Type B pancreatic cell (in vitro differentiated cells): ENCODE measurements at regions not wholly inside any gene's neighbourhood (a gene's known extent, or its start where the extent isn't known, plus 50 kb on each side); places are given as distances from the start of the nearest gene placed in this dataset.

ENCODE experiments used
- DNase-seq: peaks from one replicate; pipeline ENCODE4 v3.0.0; 2021; ENCODE audit warnings: mixed read lengths; ENCODE audit not compliant: unreplicated experiment; ENCODE audit errors: extremely low spot score
- H3K27ac Mint-ChIP-seq: 2 replicates; pipeline ENCODE4 v1.8.0; 2021; ENCODE audit warnings: mild to moderate bottlenecking, mixed read lengths
- H3K27me3 Mint-ChIP-seq: 2 replicates; pipeline ENCODE4 v1.8.0; 2021; ENCODE audit warnings: mixed read lengths
- H3K36me3 Mint-ChIP-seq: 2 replicates; pipeline ENCODE4 v1.8.0; 2021; ENCODE audit warnings: mixed read lengths
- H3K4me1 Mint-ChIP-seq: one replicate; pipeline ENCODE4 v1.8.0; 2021; ENCODE audit warnings: mixed read lengths; ENCODE audit not compliant: unreplicated experiment
- H3K4me3 Mint-ChIP-seq: 2 replicates; pipeline ENCODE4 v1.8.0; 2021; ENCODE audit warnings: mild to moderate bottlenecking, mixed read lengths
- H3K9me3 Mint-ChIP-seq: 2 replicates; pipeline ENCODE4 v1.8.0; 2021; ENCODE audit warnings: mixed read lengths
- TF ChIP-seq, protein P1 (sequence below): fragments of 200-600 bp; sonication (generic); conservative IDR thresholded peaks from 2 replicates; pipeline ENCODE4 v1.5.0; 2021; ENCODE audit warnings: antibody characterized with exemption, mild to moderate bottlenecking

DNA sequence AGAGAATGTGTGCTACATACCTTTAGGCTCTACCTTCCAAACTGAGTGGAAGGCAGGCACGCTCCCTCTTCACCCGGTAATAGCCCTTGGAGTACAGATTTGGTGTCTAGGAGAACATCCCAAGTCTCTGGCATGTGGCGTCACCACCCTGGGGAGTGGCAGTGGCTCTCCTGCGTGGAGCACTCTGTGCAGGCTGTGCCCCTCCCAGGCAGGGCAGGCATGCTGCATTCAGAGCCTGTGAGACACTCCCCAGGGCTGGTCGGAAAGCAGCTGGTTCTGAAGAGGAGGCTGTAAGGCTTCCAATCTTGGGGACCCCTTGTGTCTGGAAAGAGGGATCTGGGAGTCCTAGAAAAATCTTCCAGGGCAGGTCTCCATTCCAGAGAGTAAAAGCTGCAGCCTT lies 193.3 kb downstream of the ANKRD30B start:
- Mint-ChIP-seq H3K27ac (no peak overlapping the region), H3K27me3 (no peaks in the 10 kb centered on the region), H3K4me3 (no peak overlapping the region), H3K9me3 (peaks cover 14% of the 10 kb centered on the region), H3K36me3 (no peaks in the 10 kb centered on the region), H3K4me1 (no peaks in the 10 kb centered on the region)
- TF ChIP-seq, protein P1, sequence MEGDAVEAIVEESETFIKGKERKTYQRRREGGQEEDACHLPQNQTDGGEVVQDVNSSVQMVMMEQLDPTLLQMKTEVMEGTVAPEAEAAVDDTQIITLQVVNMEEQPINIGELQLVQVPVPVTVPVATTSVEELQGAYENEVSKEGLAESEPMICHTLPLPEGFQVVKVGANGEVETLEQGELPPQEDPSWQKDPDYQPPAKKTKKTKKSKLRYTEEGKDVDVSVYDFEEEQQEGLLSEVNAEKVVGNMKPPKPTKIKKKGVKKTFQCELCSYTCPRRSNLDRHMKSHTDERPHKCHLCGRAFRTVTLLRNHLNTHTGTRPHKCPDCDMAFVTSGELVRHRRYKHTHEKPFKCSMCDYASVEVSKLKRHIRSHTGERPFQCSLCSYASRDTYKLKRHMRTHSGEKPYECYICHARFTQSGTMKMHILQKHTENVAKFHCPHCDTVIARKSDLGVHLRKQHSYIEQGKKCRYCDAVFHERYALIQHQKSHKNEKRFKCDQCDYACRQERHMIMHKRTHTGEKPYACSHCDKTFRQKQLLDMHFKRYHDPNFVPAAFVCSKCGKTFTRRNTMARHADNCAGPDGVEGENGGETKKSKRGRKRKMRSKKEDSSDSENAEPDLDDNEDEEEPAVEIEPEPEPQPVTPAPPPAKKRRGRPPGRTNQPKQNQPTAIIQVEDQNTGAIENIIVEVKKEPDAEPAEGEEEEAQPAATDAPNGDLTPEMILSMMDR: no peak
- peak; percentile 56 for DNase-seq

DNA sequence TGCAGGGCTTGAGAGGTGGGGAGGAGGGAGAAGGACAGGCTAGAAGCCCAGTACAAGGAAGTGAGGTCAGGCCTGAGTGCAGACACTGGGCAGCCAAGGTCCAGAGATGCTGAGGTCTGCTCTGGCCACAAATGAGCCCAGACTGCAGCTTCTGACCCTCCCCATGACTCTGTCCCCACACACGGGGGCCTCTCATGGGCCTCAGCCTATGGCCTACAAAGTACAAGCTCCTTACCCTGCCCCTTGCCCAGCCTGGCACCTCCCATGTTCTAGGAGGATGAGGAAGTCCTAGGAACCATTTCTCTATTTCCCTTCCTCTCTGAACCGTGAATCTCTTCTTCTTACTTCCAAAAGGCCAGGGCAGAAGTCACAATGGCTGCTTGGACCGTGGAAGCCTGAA lies 193.8 kb downstream of the ANKRD30B start:
- H3K36me3 Mint-ChIP-seq: no peaks in the 10 kb centered on the region
- no peak overlapping the region for H3K27ac Mint-ChIP-seq
- H3K4me3 Mint-ChIP-seq: no peak overlapping the region
- TF ChIP-seq, protein P1: no peak
- DNase-seq: peak; percentile 43
- H3K9me3 Mint-ChIP-seq: peaks cover 14% of the 10 kb centered on the region
- H3K4me1 Mint-ChIP-seq: no peaks in the 10 kb centered on the region
- H3K27me3 Mint-ChIP-seq: no peaks in the 10 kb centered on the region

DNA sequence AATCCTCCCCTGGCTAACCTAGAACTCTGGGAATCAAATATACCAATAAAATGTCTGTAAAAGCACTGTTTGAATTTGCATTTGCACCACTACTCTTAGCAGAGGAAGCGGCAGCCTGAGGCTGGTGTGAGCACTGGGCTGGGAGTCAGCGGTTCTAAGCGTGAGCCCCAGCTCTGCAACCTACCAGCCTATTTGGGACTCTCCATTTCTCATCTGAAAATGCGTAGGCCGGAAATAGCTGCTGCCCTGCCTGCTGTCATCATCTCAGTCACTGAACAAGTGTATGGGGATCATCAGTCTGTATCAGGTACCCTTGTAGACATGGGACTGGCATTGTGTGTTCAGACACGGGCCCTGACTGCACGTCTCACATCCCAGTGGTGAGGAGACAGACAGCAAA lies 194.3 kb downstream of the ANKRD30B start:
- Mint-ChIP-seq H3K27ac (no peak overlapping the region), H3K4me1 (no peaks in the 10 kb centered on the region), H3K36me3 (no peaks in the 10 kb centered on the region), H3K4me3 (no peak overlapping the region), H3K27me3 (no peaks in the 10 kb centered on the region), H3K9me3 (peaks cover 14% of the 10 kb centered on the region)
- TF ChIP-seq, protein P1: no peak
- DNase-seq: peak; percentile 22

DNA sequence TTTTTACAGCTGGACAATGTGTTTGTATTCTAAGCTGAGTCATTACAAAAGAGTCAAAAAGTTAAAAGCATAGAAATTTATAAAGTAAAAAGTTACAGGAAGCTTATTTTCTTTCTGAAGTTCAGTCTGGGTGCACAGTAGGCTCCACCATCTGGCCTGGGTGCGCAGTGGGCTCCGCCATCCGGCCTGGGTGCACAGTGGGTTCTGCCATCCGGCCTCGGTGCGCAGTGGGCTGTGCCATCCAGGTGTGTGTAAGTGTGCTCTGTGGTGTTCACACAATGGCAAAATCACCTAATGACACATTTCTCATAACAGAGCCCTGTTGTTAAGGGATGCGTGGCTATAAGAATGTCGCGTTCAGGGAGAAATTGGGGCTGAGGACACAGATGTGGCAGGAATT lies 195.5 kb downstream of the ANKRD30B start:
- Mint-ChIP-seq H3K36me3 (no peaks in the 10 kb centered on the region), H3K27ac (no peak overlapping the region), H3K27me3 (no peaks in the 10 kb centered on the region), H3K4me3 (no peak overlapping the region), H3K4me1 (no peaks in the 10 kb centered on the region), H3K9me3 (peaks cover 3% of the 10 kb centered on the region)
- TF ChIP-seq, protein P1: no peak
- no peak for DNase-seq

DNA sequence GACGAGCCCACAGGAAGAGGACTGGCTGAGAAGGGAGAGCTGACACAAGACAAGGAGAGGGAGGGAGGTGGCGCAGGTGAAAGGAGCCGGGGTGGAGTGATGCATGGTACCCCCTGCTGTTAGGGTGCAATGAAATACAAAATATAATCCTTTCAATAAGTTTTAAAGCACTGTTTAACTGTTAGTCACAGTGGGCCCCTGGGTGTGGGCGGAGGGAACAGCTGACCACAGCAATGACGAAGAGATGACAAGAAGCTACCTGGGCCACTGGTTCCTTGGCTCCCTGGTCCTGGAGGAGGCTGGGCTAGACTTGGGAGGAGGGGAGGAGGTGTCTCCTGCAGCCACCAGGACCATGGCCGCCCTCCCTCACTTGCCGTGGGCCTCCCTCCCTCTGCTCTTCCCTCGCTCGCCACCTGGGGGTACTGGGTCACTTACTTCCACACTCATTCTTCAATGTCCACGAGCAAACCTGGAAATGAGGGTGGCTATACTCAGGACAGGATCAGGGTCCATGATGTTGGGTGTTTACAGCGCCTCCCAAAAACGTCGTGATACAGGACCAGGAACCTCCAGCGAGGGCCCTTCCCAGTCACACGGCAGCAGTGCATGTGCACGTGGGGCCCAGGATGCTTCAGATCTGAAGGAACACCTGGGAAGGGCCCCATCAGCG lies 196.1 kb downstream of the ANKRD30B start:
- Mint-ChIP-seq H3K27me3 (no peaks in the 10 kb centered on the region), H3K36me3 (no peaks in the 10 kb centered on the region), H3K4me3 (no peak overlapping the region), H3K27ac (no peak overlapping the region), H3K4me1 (no peaks in the 10 kb centered on the region), H3K9me3 (no peaks in the 10 kb centered on the region)
- no peak for DNase-seq
- TF ChIP-seq, protein P1: no peak
